ENCODE measurements at regions not wholly inside any gene's neighbourhood (a gene's known extent, or its start where the extent isn't known, plus 50 kb on each side); places are given as distances from the start of the nearest gene placed in this dataset.
"Not testable (repeated sequence)": the region's sequence is repeated elsewhere in the genome, so short reads cannot be mapped to it uniquely, and the experiment has no call there.

- H3K36me3 ChIP-seq (ENCODE audit: low read depth): no peaks in the 10 kb centered on the region
- TF ChIP-seq CTCF (IDR thresholded peaks at IDR 0.05; ENCODE audit: poor library complexity, severe bottlenecking): no peak
- H3K4me1 ChIP-seq (ENCODE audit: insufficient read depth, poor library complexity, severe bottlenecking): no peaks in the 10 kb centered on the region
- H3K27me3 ChIP-seq (ENCODE audit: insufficient read depth, poor library complexity, severe bottlenecking): no peaks in the 10 kb centered on the region
- no peak overlapping the region for H3K4me3 ChIP-seq (ENCODE audit: severe bottlenecking)
- 0 out of 3 replicates have a peak, but pooled peaks have one; percentile 25 for ATAC-seq (ENCODE audit: low read depth)
- no peak overlapping the region for H3K27ac ChIP-seq (ENCODE audit: poor library complexity, severe bottlenecking)
- no peak for DNase-seq (ENCODE audit: low spot score)
- no peaks in the 10 kb centered on the region for H3K9me3 ChIP-seq (ENCODE audit: severe bottlenecking)
Measured at GRCh38 chr1:242674951-242675645, 150.6 kb upstream of the PLD5 start.

GRCh38 chr1:242673652-242674051, 149.2 kb upstream of the PLD5 start:
- no peaks in the 10 kb centered on the region for H3K27me3 ChIP-seq (ENCODE audit: insufficient read depth, poor library complexity, severe bottlenecking)
- no peaks in the 10 kb centered on the region for H3K9me3 ChIP-seq (ENCODE audit: severe bottlenecking)
- H3K4me1 ChIP-seq (ENCODE audit: insufficient read depth, poor library complexity, severe bottlenecking): no peaks in the 10 kb centered on the region
- no peak overlapping the region for H3K27ac ChIP-seq (ENCODE audit: poor library complexity, severe bottlenecking)
- ATAC-seq (ENCODE audit: low read depth) (no peak), DNase-seq (ENCODE audit: low spot score) (no peak)
- no peak overlapping the region for H3K4me3 ChIP-seq (ENCODE audit: severe bottlenecking)
- no peak for TF ChIP-seq CTCF (IDR thresholded peaks at IDR 0.05; ENCODE audit: poor library complexity, severe bottlenecking)
- no peaks in the 10 kb centered on the region for H3K36me3 ChIP-seq (ENCODE audit: low read depth)

GRCh38 chr1:242673165-242673564, 148.7 kb upstream of the PLD5 start:
- H3K9me3 ChIP-seq (ENCODE audit: severe bottlenecking); H3K36me3 ChIP-seq (ENCODE audit: low read depth); H3K4me3 ChIP-seq (ENCODE audit: severe bottlenecking); ATAC-seq (ENCODE audit: low read depth); DNase-seq (ENCODE audit: low spot score); H3K27me3 ChIP-seq (ENCODE audit: insufficient read depth, poor library complexity, severe bottlenecking); H3K27ac ChIP-seq (ENCODE audit: poor library complexity, severe bottlenecking); H3K4me1 ChIP-seq (ENCODE audit: insufficient read depth, poor library complexity, severe bottlenecking): not testable (repeated sequence)

- H3K27me3 ChIP-seq (ENCODE audit: insufficient read depth, poor library complexity, severe bottlenecking): no peaks in the 10 kb centered on the region
- ATAC-seq (ENCODE audit: low read depth) (no peak), DNase-seq (ENCODE audit: low spot score) (no peak)
- H3K4me3 ChIP-seq (ENCODE audit: severe bottlenecking): no peak overlapping the region
- no peak overlapping the region for H3K27ac ChIP-seq (ENCODE audit: poor library complexity, severe bottlenecking)
- TF ChIP-seq CTCF (IDR thresholded peaks at IDR 0.05; ENCODE audit: poor library complexity, severe bottlenecking): no peak
- no peaks in the 10 kb centered on the region for H3K4me1 ChIP-seq (ENCODE audit: insufficient read depth, poor library complexity, severe bottlenecking)
- no peaks in the 10 kb centered on the region for H3K36me3 ChIP-seq (ENCODE audit: low read depth)
- H3K9me3 ChIP-seq (ENCODE audit: severe bottlenecking): no peaks in the 10 kb centered on the region
Measured at GRCh38 chr1:242670019-242670418, 145.5 kb upstream of the PLD5 start.

GRCh38 chr1:242662886-242663285, 138.4 kb upstream of the PLD5 start:
- DNase-seq (ENCODE audit: low spot score) (no peak), ATAC-seq (ENCODE audit: low read depth) (no peak)
- no peak overlapping the region for H3K4me3 ChIP-seq (ENCODE audit: severe bottlenecking)
- no peaks in the 10 kb centered on the region for H3K36me3 ChIP-seq (ENCODE audit: low read depth)
- H3K27ac ChIP-seq (ENCODE audit: poor library complexity, severe bottlenecking): no peak overlapping the region
- no peaks in the 10 kb centered on the region for H3K27me3 ChIP-seq (ENCODE audit: insufficient read depth, poor library complexity, severe bottlenecking)
- H3K9me3 ChIP-seq (ENCODE audit: severe bottlenecking): no peaks in the 10 kb centered on the region
- H3K4me1 ChIP-seq (ENCODE audit: insufficient read depth, poor library complexity, severe bottlenecking): no peaks in the 10 kb centered on the region
- no peak for TF ChIP-seq CTCF (IDR thresholded peaks at IDR 0.05; ENCODE audit: poor library complexity, severe bottlenecking)

- H3K9me3 ChIP-seq (ENCODE audit: severe bottlenecking); H3K36me3 ChIP-seq (ENCODE audit: low read depth); H3K4me1 ChIP-seq (ENCODE audit: insufficient read depth, poor library complexity, severe bottlenecking); DNase-seq (ENCODE audit: low spot score); ATAC-seq (ENCODE audit: low read depth); H3K4me3 ChIP-seq (ENCODE audit: severe bottlenecking); H3K27ac ChIP-seq (ENCODE audit: poor library complexity, severe bottlenecking); H3K27me3 ChIP-seq (ENCODE audit: insufficient read depth, poor library complexity, severe bottlenecking): not testable (repeated sequence)
Measured at GRCh38 chr1:242653772-242654171, 129.3 kb upstream of the PLD5 start.

All from RWPE2 (cell line).